GM12872 (cell line): ENCODE measurements at regions not wholly inside any gene's neighbourhood (a gene's known extent, or its start where the extent isn't known, plus 50 kb on each side); places are given as distances from the start of the nearest gene placed in this dataset.

Experiments
- TF ChIP-seq, protein P1 (sequence below): IDR thresholded peaks from 3 replicates; pipeline ENCODE4 v1.5.1; 2011; ENCODE audit warnings: low read depth, mild to moderate bottlenecking, low read length, moderate library complexity; ENCODE audit not compliant: insufficient read depth

- TF ChIP-seq, protein P1, sequence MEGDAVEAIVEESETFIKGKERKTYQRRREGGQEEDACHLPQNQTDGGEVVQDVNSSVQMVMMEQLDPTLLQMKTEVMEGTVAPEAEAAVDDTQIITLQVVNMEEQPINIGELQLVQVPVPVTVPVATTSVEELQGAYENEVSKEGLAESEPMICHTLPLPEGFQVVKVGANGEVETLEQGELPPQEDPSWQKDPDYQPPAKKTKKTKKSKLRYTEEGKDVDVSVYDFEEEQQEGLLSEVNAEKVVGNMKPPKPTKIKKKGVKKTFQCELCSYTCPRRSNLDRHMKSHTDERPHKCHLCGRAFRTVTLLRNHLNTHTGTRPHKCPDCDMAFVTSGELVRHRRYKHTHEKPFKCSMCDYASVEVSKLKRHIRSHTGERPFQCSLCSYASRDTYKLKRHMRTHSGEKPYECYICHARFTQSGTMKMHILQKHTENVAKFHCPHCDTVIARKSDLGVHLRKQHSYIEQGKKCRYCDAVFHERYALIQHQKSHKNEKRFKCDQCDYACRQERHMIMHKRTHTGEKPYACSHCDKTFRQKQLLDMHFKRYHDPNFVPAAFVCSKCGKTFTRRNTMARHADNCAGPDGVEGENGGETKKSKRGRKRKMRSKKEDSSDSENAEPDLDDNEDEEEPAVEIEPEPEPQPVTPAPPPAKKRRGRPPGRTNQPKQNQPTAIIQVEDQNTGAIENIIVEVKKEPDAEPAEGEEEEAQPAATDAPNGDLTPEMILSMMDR = no peak
Measured at GRCh38 chr12:76627346-76628135, 68.0 kb upstream of the OSBPL8 start.

GRCh38 chr12:76628745-76629144 lies 69.2 kb upstream of the OSBPL8 start:
- TF ChIP-seq, protein P1 = no peak

DNA sequence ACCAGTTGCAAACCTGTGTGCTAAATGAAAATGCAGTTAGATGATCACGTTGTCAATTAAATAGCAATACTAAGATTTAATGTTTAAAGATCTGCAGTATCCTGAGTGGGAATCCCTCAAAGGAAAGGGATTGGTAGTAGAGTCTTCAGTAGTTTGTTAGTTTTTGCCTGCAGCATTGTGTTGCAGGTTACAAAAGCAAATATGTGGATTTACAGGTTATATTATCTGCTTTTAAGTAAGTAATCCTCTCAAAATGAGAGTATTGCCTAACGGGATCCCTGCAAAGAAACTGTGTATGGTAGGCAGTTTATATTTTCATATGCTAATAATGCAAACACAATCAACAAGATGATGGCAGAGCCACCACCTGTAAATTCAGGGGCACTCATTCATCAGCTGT lies 72.2 kb upstream of the OSBPL8 start:
- TF ChIP-seq, protein P1 = no peak

DNA sequence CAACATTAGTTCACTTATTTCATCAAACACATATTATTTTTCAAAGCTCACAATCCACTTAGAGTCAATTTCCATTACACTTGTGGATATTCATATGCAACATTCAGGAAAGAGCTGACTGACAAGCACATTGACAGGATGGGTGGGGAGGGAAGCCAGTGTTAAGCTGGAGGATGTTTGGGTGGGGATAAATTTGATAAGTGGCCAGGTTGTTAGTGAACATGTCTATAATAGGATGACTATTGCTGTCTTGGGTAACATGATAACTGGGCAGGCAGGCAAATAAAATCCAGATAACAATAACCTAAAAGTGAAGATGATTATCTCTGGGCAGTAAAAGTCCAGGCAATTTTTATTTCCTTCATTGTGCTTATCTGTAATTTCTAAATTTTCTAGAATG lies 73.8 kb upstream of the OSBPL8 start:
- TF ChIP-seq, protein P1 = no peak

GRCh38 chr12:76634133-76634532 lies 74.6 kb upstream of the OSBPL8 start:
- TF ChIP-seq, protein P1 = no peak

DNA sequence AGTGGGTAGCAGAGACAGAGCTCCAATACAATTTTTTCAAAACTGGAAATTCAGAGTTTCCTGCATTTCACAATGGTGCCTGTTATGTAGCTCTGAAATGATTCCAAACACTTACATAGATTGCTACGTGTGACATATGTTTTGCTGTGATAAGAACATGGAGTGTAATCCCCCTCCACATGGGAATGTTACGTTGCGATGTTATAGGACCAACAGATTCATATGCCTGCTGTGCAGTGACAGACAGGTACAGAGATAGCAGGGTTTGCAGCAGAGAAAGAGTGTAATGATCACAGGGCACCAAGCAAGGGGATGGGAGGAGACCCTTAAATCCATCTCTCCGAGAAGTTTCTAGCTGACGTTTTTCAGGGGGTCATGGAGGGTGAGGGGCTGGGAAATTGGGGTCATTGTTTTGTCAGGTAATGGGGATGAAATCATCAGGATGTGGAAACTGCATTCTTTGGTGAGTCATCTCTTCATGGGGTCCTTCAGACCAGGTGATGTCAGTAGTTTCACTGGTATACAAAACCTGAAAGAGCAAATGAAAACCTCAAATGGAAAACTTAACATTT lies 76.6 kb upstream of the OSBPL8 start:
- TF ChIP-seq, protein P1 = no peak

- TF ChIP-seq, protein P1 = no peak
Measured at GRCh38 chr12:76637807-76638206, 78.2 kb upstream of the OSBPL8 start.
